Jurkat, Clone E6-1 (cell line): ENCODE measurements at regions not wholly inside any gene's neighbourhood (a gene's known extent, or its start where the extent isn't known, plus 50 kb on each side); places are given as distances from the start of the nearest gene placed in this dataset.
"Not testable (repeated sequence)": the region's sequence is repeated elsewhere in the genome, so short reads cannot be mapped to it uniquely, and the experiment has no call there.

ENCODE experiments used
- DNase-seq: peaks from one replicate; pipeline ENCODE4 v3.0.0-alpha.2; 2011; ENCODE audit warnings: low read depth, low spot score
- H3K4me3 ChIP-seq: 2 replicates; pipeline ENCODE4 v1.5.1; 2011; ENCODE audit warnings: mild to moderate bottlenecking, low read length, control low read depth, moderate library complexity

DNA sequence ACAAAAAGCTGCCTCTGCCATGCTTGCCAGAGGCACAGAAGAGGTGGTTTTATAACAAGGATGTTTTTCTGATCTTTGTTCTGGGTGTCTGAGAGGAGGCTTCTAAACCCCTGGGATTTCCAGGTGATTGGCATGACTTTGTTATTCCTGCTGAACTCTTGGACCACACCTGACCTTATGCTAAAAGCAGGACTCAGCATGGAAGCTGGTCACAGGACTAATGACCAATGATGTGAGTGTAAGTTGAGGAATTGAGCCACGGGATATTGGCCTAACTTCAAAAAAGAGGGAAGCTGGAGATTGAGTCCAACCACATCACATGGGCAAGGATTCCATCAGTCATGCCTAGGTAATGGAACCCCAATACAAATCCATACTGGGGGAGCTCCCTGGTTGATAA, 437.9 kb downstream of the POM121L12 start:
- DNase-seq: no peak
- no peak overlapping the region for H3K4me3 ChIP-seq

DNA sequence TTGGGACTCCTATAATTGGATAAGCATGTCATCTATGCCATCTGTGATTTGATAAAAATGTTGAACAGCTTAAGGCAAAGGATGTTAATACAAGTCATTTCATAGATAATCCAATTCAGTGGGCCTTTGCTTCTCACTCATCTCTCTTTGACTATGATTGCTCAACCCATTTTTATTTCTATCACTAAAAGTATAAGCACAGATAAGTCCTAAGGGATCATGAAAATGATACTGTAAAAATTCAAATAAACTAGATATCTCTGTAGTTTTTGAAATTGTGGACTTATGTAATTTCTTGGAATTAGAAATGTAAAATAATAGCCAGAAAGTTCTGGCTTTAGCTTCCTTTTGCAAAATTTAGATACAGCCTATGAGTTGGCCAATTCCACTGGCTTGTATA, 440.3 kb downstream of the POM121L12 start:
- no peak overlapping the region for H3K4me3 ChIP-seq
- DNase-seq: no peak

DNA sequence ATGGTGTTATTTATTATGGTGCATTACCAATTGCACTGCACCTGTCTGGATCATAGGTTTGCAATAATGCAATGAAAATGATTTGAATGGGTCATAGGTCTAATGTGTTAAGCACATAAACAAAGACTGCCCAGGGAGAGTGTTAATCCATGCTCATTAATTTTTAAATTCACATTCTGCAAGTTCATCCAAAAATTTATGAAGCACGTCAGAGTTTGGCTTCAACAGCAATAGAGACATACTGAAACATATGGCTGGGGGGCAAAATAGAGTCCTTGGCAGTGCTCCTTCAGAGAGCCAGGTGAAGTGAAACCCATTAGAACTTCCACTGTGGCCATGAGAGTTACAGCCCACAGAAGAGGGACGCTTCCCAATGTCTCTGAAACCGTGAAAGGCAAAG, 441.1 kb downstream of the POM121L12 start:
- H3K4me3 ChIP-seq: no peak overlapping the region
- DNase-seq: no peak

DNA sequence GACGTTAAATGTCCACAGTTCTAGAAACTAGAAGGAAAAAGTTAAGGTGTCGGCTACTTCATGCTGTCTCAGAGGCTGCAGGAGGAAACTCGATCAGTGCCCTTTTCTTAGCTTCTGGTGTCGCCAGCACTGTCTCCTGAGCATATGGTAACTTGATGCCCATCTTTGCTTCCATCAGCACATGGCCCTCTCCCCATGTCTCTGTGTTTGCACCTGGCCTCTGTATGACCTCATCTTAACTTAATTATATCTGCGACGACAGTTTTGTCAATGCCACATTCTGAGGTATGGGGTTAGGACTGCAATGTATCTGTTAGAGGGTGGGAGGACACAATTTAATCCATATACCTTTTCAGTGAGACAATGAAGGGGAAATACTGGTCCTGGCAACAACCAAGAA, 449.9 kb downstream of the POM121L12 start:
- no peak overlapping the region for H3K4me3 ChIP-seq
- no peak for DNase-seq

DNA sequence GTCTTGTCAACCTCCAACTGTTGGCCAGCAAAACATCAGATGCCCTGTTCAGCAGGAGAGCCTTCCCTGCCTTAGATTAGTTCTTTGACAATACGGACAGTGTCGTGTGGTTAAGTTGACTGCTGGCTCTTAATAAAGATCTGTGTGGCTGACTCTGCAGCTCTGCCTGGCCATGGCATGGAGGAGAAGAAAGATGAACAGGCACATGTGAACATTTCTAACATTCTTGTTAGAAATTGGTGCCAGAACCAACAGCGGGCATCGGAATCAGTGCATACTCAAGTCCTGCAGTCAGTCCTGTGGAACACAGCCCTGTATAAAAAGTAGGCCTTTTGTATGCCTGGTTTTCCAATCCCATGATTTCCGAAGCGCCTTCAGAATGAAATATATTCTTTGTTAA, 455.6 kb downstream of the POM121L12 start:
- DNase-seq: no peak
- H3K4me3 ChIP-seq: no peak overlapping the region

DNA sequence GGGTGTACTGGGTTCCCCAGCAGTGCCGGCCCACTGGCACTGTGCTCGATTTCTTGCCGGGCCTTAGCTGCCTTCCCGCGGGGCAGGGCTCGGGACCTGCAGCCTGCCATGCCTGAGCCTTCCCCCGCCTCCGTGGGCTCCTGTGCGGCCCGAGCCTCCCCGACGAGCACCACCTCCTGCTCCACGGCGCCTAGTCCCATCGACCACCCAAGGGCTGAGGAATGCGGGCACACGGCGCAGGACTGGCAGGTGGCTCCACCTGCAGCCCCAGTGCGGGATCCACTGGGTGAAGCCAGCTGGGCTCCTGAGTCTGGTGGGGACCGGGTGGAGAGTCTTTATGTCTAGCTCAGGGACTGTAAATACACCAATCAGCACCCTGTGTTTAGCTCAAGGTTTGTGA, 459.7 kb downstream of the POM121L12 start:
- DNase-seq, H3K4me3 ChIP-seq: not testable (repeated sequence)

DNA sequence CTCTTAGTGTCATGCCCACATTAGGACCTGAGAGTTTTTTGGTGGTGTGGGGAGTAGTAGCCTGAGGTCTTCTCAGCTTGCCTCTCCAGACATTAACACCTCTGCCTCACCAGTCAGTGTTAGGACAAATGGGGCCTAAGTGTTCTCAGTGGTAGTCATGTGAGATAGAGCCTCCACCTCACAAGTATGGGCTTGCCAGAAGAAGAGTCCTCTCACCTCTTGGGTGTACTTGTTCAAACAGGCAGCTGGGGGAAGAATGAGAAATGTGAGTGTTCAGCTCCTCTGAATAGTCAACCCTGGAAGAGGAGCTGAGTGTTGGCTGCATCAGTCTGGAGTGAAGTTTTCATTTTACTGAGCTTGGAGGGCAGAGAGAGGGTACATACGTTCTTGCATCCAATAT, 464.6 kb downstream of the POM121L12 start:
- no peak overlapping the region for H3K4me3 ChIP-seq
- DNase-seq: no peak

DNA sequence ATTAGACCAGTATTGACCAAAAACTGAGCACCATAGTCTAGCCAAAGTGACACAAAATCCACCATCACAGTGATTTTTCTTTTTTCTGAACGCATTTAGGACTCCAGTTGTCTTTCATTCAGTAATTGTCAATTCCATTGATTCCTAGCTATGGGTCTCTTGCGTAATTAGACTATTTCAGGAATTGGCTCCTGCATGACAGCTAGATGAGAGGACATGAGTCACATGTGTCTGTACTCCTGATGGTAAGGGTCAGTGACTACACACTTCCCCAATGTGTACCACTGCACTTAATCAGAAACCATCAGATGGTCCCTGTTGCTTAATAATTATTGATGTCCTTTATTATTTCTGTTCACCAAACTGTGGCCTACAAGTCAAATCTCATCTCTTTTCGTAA, 469.5 kb downstream of the POM121L12 start:
- DNase-seq: no peak
- no peak overlapping the region for H3K4me3 ChIP-seq

DNA sequence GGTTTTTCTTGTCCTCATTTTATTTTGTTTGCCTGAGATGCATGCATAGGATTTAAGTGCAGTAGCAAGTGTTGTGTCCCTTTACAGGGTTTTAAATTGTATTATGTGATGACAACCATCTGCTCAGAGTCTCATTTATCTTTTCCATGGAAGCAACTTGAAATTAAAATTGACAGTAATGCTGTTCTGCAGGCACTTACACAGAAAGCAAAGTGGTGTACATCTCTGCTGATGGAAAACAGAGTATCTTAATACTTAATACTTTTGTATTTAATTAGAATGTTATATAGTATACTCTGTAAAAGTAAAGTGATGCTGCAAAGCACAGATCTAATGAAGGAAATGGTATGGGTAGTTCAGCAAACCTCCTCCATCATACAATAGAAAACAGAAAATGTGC, 482.9 kb downstream of the POM121L12 start:
- H3K4me3 ChIP-seq: no peak overlapping the region
- no peak for DNase-seq

DNA sequence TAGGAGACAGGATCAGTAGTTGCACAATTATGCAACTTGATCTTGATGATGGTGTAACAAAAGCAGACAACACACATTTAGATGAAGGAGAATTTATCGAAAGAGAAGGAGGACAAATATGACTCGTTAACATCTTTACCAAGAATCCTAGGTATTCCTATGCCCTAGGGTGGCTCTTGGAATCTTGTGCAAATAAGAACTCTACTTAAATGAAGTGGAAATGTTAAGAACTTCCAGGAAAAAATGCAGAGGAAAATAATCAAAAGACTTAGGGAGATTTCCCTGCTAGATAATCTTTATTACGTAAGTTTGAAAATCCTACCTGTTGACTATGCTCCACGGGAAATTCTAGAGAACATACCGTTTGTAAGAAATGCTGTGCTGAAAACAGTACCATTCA, 485.4 kb downstream of the POM121L12 start:
- DNase-seq: no peak
- no peak overlapping the region for H3K4me3 ChIP-seq

DNA sequence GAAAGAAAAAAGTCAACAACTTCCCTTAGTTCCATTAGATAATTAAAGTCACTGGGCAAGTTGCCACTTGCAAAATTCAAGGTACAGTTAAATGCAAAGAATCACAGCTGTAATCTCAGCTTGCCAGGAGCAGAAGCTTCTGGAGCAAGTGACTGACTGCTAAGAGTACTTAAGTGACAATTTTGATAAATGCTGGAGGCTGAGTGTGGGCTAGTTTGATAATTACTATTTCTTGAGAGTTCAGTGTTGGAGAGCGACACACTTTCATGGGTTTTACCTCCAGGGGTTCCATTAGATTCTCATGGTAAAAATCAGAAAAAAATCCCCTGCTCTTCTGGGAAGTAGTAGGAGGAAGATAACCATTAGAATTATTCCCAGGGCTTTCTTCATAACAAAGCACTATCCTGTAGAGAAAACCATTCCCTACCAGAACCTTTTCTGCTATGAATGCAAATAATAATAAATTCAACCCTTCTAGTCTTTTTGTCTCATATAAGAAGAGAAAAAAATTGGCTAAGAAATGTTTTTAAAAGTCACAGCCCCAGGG, 486.3 kb downstream of the POM121L12 start:
- H3K4me3 ChIP-seq: no peak overlapping the region
- no peak for DNase-seq

DNA sequence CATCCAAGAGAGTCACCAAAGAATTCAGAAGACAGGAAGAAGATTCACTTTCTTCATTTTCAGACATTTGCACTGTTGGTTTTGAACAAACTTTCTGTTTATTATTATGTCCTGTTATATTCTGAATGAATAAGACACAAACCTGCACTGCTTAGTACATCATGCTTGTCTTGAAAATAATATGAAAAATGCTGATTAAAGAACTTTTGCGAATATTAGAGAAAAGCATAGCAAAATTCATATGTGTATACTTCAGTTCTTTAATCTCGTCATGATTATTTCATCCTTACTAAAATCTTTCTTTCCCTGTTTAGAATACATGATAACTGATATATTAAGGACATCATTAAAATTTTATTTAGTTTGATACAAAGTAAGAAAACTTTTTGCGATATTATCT, 504.1 kb downstream of the POM121L12 start:
- no peak overlapping the region for H3K4me3 ChIP-seq
- no peak for DNase-seq

DNA sequence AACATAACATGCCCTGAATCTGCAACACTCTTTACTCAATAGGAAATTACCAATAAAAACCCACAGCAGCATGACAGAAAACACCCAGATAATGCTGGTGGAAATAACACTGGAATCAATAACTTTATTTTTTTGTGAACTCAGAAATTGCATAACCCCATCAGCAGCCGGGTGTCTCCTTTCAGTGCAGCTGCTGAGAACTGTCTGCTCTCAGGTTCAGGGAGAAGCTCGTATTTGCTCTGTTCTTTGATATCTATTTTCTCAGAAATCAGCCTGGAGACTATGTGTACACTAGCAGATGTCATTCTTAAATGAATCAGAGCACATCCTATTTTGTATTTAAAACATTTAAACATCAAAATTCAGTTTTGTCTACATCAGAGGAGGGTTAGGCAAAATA, 506.0 kb downstream of the POM121L12 start:
- H3K4me3 ChIP-seq: no peak overlapping the region
- DNase-seq: no peak

DNA sequence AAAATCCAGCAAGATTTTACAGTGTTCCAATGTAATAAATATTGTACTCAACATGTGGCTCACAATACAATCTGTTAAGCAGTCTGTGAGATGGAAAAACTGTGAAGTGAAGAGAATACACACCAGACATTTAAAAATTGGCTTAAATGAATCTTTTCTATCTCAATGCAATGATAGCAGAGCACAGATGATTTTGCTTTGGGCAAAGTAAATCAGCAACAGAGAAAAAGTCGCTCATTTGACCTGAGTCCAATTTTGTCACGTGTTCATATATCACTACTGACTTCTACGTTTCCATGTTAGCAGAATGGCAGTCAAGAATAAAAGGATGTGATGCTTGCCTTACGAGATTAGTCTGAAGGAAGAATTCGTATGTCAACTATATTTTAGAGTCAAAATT, 506.7 kb downstream of the POM121L12 start:
- no peak for DNase-seq
- H3K4me3 ChIP-seq: no peak overlapping the region
